ENCODE measurements at regions not wholly inside any gene's neighbourhood (a gene's known extent, or its start where the extent isn't known, plus 50 kb on each side); places are given as distances from the start of the nearest gene placed in this dataset.

- in situ Hi-C loops (cut with HindIII; ENCODE audit: low pct_unique_long_range_greater_than_20kb, low sequenced_read_pairs): no loop called here
These were observed 805.6 kb upstream of the CXADR start for GRCh38 chr21:16707274-16707673.

GRCh38 chr21:16708101-16708835 lies 804.6 kb upstream of the CXADR start:
- in situ Hi-C loops (cut with HindIII; ENCODE audit: low pct_unique_long_range_greater_than_20kb, low sequenced_read_pairs): no loop called here
- TF ChIP-seq JUND (IDR thresholded peaks at IDR 0.05; ENCODE audit: low read depth): no peak
- no peak for DNase-seq (ENCODE audit: low read depth in 1 of 2, low spot score in 1 of 2)

More at GRCh38 chr21:16707274-16707673, 805.6 kb upstream of the CXADR start:
- TF ChIP-seq JUND (IDR thresholded peaks at IDR 0.05; ENCODE audit: low read depth): no peak
- no peak for DNase-seq (ENCODE audit: low read depth in 1 of 2, low spot score in 1 of 2)

DNA sequence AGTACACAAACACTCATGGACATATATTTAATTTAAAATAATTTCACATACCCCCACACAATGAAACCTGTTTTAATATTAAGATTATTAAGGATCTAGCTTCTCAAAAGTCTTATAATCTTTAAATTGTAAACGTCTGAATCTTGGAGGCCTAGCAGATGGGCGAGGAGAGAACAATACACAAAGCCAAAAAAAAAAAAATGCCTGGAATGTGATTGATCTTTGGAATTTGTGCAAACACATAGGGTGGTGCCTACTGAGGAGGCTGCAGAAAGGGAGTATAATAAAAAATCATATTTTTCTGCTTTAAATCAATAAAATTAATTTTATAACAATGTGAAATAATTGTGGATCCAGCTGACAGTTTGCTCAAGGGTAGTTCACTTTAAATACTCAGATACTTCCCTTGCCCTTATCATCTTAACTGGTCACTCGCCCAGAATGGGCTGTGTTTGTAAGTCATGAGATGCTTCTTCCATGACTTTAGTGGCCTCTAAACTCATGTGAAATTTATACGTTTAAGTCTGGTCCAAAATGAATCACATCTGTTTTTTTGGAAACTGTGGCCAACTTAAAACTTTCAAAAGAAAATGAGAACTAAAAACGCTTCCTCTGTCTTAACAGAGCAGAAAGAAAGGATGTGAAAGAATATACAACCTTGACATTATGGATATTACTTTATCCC lies 802.8 kb upstream of the CXADR start:
- DNase-seq (ENCODE audit: low read depth in 1 of 2, low spot score in 1 of 2): no peak
- in situ Hi-C loops (cut with HindIII; ENCODE audit: low pct_unique_long_range_greater_than_20kb, low sequenced_read_pairs): no loop called here
- no peak for TF ChIP-seq JUND (IDR thresholded peaks at IDR 0.05; ENCODE audit: low read depth)

GRCh38 chr21:16711757-16712156 lies 801.1 kb upstream of the CXADR start:
- no peak for DNase-seq (ENCODE audit: low read depth in 1 of 2, low spot score in 1 of 2)
- no peak for TF ChIP-seq JUND (IDR thresholded peaks at IDR 0.05; ENCODE audit: low read depth)
- in situ Hi-C loops (cut with HindIII; ENCODE audit: low pct_unique_long_range_greater_than_20kb, low sequenced_read_pairs): no loop called here

GRCh38 chr21:16713331-16714117 lies 799.3 kb upstream of the CXADR start:
- in situ Hi-C loops (cut with HindIII; ENCODE audit: low pct_unique_long_range_greater_than_20kb, low sequenced_read_pairs): no loop called here
- TF ChIP-seq JUND (IDR thresholded peaks at IDR 0.05; ENCODE audit: low read depth): no peak
- DNase-seq (ENCODE audit: low read depth in 1 of 2, low spot score in 1 of 2): no peak

- TF ChIP-seq JUND (IDR thresholded peaks at IDR 0.05; ENCODE audit: low read depth): no peak
- no peak for DNase-seq (ENCODE audit: low read depth in 1 of 2, low spot score in 1 of 2)
- in situ Hi-C loops (cut with HindIII; ENCODE audit: low pct_unique_long_range_greater_than_20kb, low sequenced_read_pairs): no loop called here
These were observed 772.3 kb upstream of the CXADR start for GRCh38 chr21:16740511-16740910.

GRCh38 chr21:16741141-16741665 lies 771.6 kb upstream of the CXADR start:
- in situ Hi-C loops (cut with HindIII; ENCODE audit: low pct_unique_long_range_greater_than_20kb, low sequenced_read_pairs): no loop called here
- DNase-seq (ENCODE audit: low read depth in 1 of 2, low spot score in 1 of 2): no peak
- no peak for TF ChIP-seq JUND (IDR thresholded peaks at IDR 0.05; ENCODE audit: low read depth)

DNA sequence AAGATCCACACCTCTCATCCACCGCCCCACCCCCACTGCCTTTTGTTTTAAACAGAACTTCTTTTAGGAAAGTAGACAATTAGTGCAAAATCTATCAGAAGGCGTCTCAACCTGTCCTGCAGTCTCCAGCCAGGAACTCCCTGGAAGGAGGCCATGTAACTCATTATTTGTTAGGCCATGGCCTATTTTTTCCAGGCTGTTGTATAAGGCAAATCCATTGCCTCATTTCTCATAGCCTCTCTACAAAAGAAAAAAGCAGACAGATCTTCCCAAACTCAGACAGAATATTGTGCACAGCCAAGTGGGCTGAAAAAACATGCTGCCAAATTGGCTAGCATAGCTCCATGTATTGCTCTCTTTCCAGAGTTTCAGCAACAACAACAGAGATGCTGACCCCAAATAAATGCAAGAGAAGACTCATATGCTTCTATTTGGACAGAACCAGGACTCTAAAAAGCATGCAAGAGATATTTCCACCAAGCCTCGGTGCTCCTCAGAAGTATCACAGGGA lies 770.7 kb upstream of the CXADR start:
- no peak for TF ChIP-seq JUND (IDR thresholded peaks at IDR 0.05; ENCODE audit: low read depth)
- in situ Hi-C loops (cut with HindIII; ENCODE audit: low pct_unique_long_range_greater_than_20kb, low sequenced_read_pairs): no loop called here
- no peak for DNase-seq (ENCODE audit: low read depth in 1 of 2, low spot score in 1 of 2)

GRCh38 chr21:16742741-16743140 lies 770.1 kb upstream of the CXADR start:
- no peak for TF ChIP-seq JUND (IDR thresholded peaks at IDR 0.05; ENCODE audit: low read depth)
- DNase-seq (ENCODE audit: low read depth in 1 of 2, low spot score in 1 of 2): no peak
- in situ Hi-C loops (cut with HindIII; ENCODE audit: low pct_unique_long_range_greater_than_20kb, low sequenced_read_pairs): no loop called here

DNA sequence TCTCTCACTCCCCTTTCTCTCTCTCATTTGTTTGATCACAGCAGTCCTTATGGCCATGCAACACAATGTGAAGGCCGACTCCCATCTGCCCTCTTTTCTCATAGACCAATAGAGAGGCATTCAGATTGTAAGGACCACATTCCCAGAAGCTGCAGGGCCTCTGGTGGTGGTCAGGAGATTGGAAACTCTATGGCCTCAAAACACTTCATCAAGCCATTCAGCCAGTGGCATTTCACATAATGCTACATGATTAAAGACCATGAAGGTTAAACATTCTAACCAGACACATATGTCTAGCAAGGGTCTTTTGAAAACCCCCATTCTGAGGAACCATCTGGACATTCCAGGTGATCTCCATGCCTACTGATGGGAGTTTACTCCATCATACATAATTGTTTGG lies 769.5 kb upstream of the CXADR start:
- TF ChIP-seq JUND (IDR thresholded peaks at IDR 0.05; ENCODE audit: low read depth): no peak
- in situ Hi-C loops (cut with HindIII; ENCODE audit: low pct_unique_long_range_greater_than_20kb, low sequenced_read_pairs): no loop called here
- DNase-seq (ENCODE audit: low read depth in 1 of 2, low spot score in 1 of 2): no peak

GRCh38 chr21:16750926-16751325 lies 761.9 kb upstream of the CXADR start:
- TF ChIP-seq JUND (IDR thresholded peaks at IDR 0.05; ENCODE audit: low read depth): no peak
- in situ Hi-C loops (cut with HindIII; ENCODE audit: low pct_unique_long_range_greater_than_20kb, low sequenced_read_pairs): no loop called here
- DNase-seq (ENCODE audit: low read depth in 1 of 2, low spot score in 1 of 2): no peak

DNA sequence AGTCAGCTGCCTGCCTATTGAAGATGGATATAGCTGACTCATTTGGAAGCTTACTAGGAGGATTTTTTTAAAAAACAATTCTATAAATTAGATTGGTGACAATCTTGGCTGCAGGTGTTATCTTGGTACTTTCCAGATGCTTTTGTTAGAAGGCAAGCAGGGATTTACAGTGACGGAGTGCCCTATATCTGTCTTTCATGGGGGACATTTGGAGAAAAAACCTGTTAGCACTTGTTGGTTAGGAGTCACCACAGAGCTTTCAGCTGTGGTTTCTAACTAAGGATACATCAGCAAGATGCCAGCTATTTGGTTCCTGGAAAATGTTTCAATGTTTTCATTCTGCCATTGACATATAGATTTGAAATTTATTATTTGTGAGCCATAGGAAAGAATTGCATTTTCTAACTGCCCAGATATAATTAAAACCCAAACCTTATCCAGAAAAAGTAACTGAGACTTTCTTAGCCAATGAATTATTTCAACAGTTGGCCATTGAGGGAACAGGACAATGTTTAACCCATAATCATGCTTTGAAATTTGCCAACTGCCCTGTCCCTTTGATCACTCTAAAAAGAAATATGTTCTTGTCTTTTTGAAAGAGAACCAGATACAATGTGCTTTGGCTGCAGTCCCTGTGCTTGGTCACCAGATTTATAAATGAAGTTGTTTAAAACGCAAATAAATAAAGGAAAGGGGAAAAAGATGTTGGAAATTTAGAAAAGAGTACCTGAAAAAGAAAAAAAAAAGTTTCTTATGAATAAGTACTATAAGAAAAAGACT lies 761.0 kb upstream of the CXADR start:
- in situ Hi-C loops (cut with HindIII; ENCODE audit: low pct_unique_long_range_greater_than_20kb, low sequenced_read_pairs): no loop called here
- no peak for TF ChIP-seq JUND (IDR thresholded peaks at IDR 0.05; ENCODE audit: low read depth)
- no peak for DNase-seq (ENCODE audit: low read depth in 1 of 2, low spot score in 1 of 2)
